ENCODE measurements at regions not wholly inside any gene's neighbourhood (a gene's known extent, or its start where the extent isn't known, plus 50 kb on each side); places are given as distances from the start of the nearest gene placed in this dataset.

- Histone ChIP-seq H3K18ac (ENCODE audit: low read length) (no peak overlapping the region), H3K9ac (ENCODE audit: low read length) (no peak overlapping the region), H2BK120ac (ENCODE audit: low read depth, low read length) (no peak overlapping the region), H3K79me1 (ENCODE audit: low read length) (no peaks in the 10 kb centered on the region), H3K36me3 (ENCODE audit: control insufficient read depth, insufficient read depth, low read length) (no peaks in the 10 kb centered on the region), H3K23ac (ENCODE audit: low read length) (no peak overlapping the region), H3K4me3 (ENCODE audit: low read length) (no peak overlapping the region), H3K4me2 (ENCODE audit: low read length) (no peak overlapping the region), H3K4me1 (ENCODE audit: control insufficient read depth, low read depth, low read length) (peaks cover 4% of the 10 kb centered on the region), H3K27me3 (ENCODE audit: insufficient read depth, low read length, poor library complexity) (no peaks in the 10 kb centered on the region), H3K79me2 (ENCODE audit: control insufficient read depth, insufficient read depth, low read length) (no peaks in the 10 kb centered on the region), H3K56ac (ENCODE audit: low read length) (peak overlapping the region; percentile 68), H2AK5ac (ENCODE audit: low read length) (peak overlapping the region; percentile 97), H2BK15ac (replicated peaks; ENCODE audit: low read depth) (no peak overlapping the region), H3K4ac (ENCODE audit: low read depth, low read length) (peak overlapping the region; percentile 78), H2BK5ac (ENCODE audit: low read length) (peak overlapping the region; percentile 79), H4K8ac (ENCODE audit: low read depth, low read length) (no peak overlapping the region), H4K5ac (ENCODE audit: low read length) (no peak overlapping the region), H3K27ac (ENCODE audit: low read depth, low read length) (no peak overlapping the region)
- DNase-seq = peak; percentile 38
- no CpG with 5 or more reads among the region's 9 CpGs for WGBS (ENCODE audit: extremely low coverage, insufficient coverage, low lambda C conversion rate)
Measured at GRCh38 chr2:62410015-62410453, 96.0 kb downstream of the TMEM17 start.

- no peaks in the 10 kb centered on the region for H3K36me3 ChIP-seq (ENCODE audit: control insufficient read depth, insufficient read depth, low read length)
- H3K79me1 ChIP-seq (ENCODE audit: low read length) = no peaks in the 10 kb centered on the region
- H3K4me2 ChIP-seq (ENCODE audit: low read length) = no peak overlapping the region
- H4K8ac ChIP-seq (ENCODE audit: low read depth, low read length) = no peak overlapping the region
- no peak for DNase-seq
- H2BK15ac ChIP-seq (replicated peaks; ENCODE audit: low read depth) = no peak overlapping the region
- H4K5ac ChIP-seq (ENCODE audit: low read length) = no peak overlapping the region
- no peak overlapping the region for H2BK120ac ChIP-seq (ENCODE audit: low read depth, low read length)
- H3K9ac ChIP-seq (ENCODE audit: low read length) = no peak overlapping the region
- no CpG with 5 or more reads among the region's 2 CpGs for WGBS (ENCODE audit: extremely low coverage, insufficient coverage, low lambda C conversion rate)
- H3K4ac ChIP-seq (ENCODE audit: low read depth, low read length) = peak overlapping the region; percentile 78
- H3K27me3 ChIP-seq (ENCODE audit: insufficient read depth, low read length, poor library complexity) = no peaks in the 10 kb centered on the region
- H3K79me2 ChIP-seq (ENCODE audit: control insufficient read depth, insufficient read depth, low read length) = no peaks in the 10 kb centered on the region
- peak overlapping the region; percentile 97 for H2AK5ac ChIP-seq (ENCODE audit: low read length)
- H3K23ac ChIP-seq (ENCODE audit: low read length) = no peak overlapping the region
- H3K18ac ChIP-seq (ENCODE audit: low read length) = peak overlapping the region; percentile 6
- peak overlapping the region; percentile 68 for H3K56ac ChIP-seq (ENCODE audit: low read length)
- H3K27ac ChIP-seq (ENCODE audit: low read depth, low read length) = no peak overlapping the region
- peak overlapping the region; percentile 79 for H2BK5ac ChIP-seq (ENCODE audit: low read length)
- H3K4me3 ChIP-seq (ENCODE audit: low read length) = no peak overlapping the region
- peaks cover 4% of the 10 kb centered on the region for H3K4me1 ChIP-seq (ENCODE audit: control insufficient read depth, low read depth, low read length)
Measured at GRCh38 chr2:62409442-62409841, 96.6 kb downstream of the TMEM17 start.

GRCh38 chr2:62408241-62408677 lies 97.7 kb downstream of the TMEM17 start:
- Histone ChIP-seq H4K8ac (ENCODE audit: low read depth, low read length) (no peak overlapping the region), H4K5ac (ENCODE audit: low read length) (no peak overlapping the region), H3K79me1 (ENCODE audit: low read length) (no peaks in the 10 kb centered on the region), H3K4me1 (ENCODE audit: control insufficient read depth, low read depth, low read length) (peaks cover 4% of the 10 kb centered on the region), H3K4me2 (ENCODE audit: low read length) (no peak overlapping the region), H3K9ac (ENCODE audit: low read length) (no peak overlapping the region), H3K27ac (ENCODE audit: low read depth, low read length) (no peak overlapping the region), H3K27me3 (ENCODE audit: insufficient read depth, low read length, poor library complexity) (no peaks in the 10 kb centered on the region), H3K4me3 (ENCODE audit: low read length) (no peak overlapping the region), H2AK5ac (ENCODE audit: low read length) (no peak overlapping the region), H2BK120ac (ENCODE audit: low read depth, low read length) (no peak overlapping the region), H3K23ac (ENCODE audit: low read length) (no peak overlapping the region), H3K18ac (ENCODE audit: low read length) (no peak overlapping the region), H3K36me3 (ENCODE audit: control insufficient read depth, insufficient read depth, low read length) (no peaks in the 10 kb centered on the region), H3K56ac (ENCODE audit: low read length) (no peak overlapping the region), H3K79me2 (ENCODE audit: control insufficient read depth, insufficient read depth, low read length) (no peaks in the 10 kb centered on the region), H2BK15ac (replicated peaks; ENCODE audit: low read depth) (no peak overlapping the region), H3K4ac (ENCODE audit: low read depth, low read length) (no peak overlapping the region), H2BK5ac (ENCODE audit: low read length) (no peak overlapping the region)
- no CpG with 5 or more reads among the region's 10 CpGs for WGBS (ENCODE audit: extremely low coverage, insufficient coverage, low lambda C conversion rate)
- DNase-seq = no peak

GRCh38 chr2:62407838-62408237 lies 98.2 kb downstream of the TMEM17 start:
- Histone ChIP-seq H3K4ac (ENCODE audit: low read depth, low read length) (no peak overlapping the region), H2BK5ac (ENCODE audit: low read length) (no peak overlapping the region), H3K4me3 (ENCODE audit: low read length) (no peak overlapping the region), H3K23ac (ENCODE audit: low read length) (no peak overlapping the region), H3K4me2 (ENCODE audit: low read length) (no peak overlapping the region), H2BK15ac (replicated peaks; ENCODE audit: low read depth) (no peak overlapping the region), H3K9ac (ENCODE audit: low read length) (no peak overlapping the region), H2AK5ac (ENCODE audit: low read length) (no peak overlapping the region), H2BK120ac (ENCODE audit: low read depth, low read length) (no peak overlapping the region), H3K79me2 (ENCODE audit: control insufficient read depth, insufficient read depth, low read length) (no peaks in the 10 kb centered on the region), H3K18ac (ENCODE audit: low read length) (peak overlapping the region; percentile 28), H4K8ac (ENCODE audit: low read depth, low read length) (no peak overlapping the region), H3K36me3 (ENCODE audit: control insufficient read depth, insufficient read depth, low read length) (no peaks in the 10 kb centered on the region), H3K27me3 (ENCODE audit: insufficient read depth, low read length, poor library complexity) (no peaks in the 10 kb centered on the region), H3K56ac (ENCODE audit: low read length) (no peak overlapping the region), H3K79me1 (ENCODE audit: low read length) (no peaks in the 10 kb centered on the region), H3K4me1 (ENCODE audit: control insufficient read depth, low read depth, low read length) (peaks cover 4% of the 10 kb centered on the region), H3K27ac (ENCODE audit: low read depth, low read length) (no peak overlapping the region), H4K5ac (ENCODE audit: low read length) (no peak overlapping the region)
- peak; percentile 22 for DNase-seq
- WGBS (ENCODE audit: extremely low coverage, insufficient coverage, low lambda C conversion rate) = no CpG with 5 or more reads among the region's 6 CpGs

- no peak for DNase-seq
- H3K4me3 ChIP-seq (ENCODE audit: low read length) = no peak overlapping the region
Measured at GRCh38 chr2:62407401-62407800, 98.6 kb downstream of the TMEM17 start.

GRCh38 chr2:62406573-62407043 lies 99.4 kb downstream of the TMEM17 start:
- no peak overlapping the region for H3K4ac ChIP-seq (ENCODE audit: low read depth, low read length)
- no peak overlapping the region for H3K4me2 ChIP-seq (ENCODE audit: low read length)
- peaks cover 4% of the 10 kb centered on the region for H3K4me1 ChIP-seq (ENCODE audit: control insufficient read depth, low read depth, low read length)
- WGBS (ENCODE audit: extremely low coverage, insufficient coverage, low lambda C conversion rate) = no CpG with 5 or more reads among the region's 3 CpGs
- no peaks in the 10 kb centered on the region for H3K79me1 ChIP-seq (ENCODE audit: low read length)
- H2BK120ac ChIP-seq (ENCODE audit: low read depth, low read length) = no peak overlapping the region
- no peak overlapping the region for H3K27ac ChIP-seq (ENCODE audit: low read depth, low read length)
- H2AK5ac ChIP-seq (ENCODE audit: low read length) = no peak overlapping the region
- H3K56ac ChIP-seq (ENCODE audit: low read length) = no peak overlapping the region
- H3K18ac ChIP-seq (ENCODE audit: low read length) = no peak overlapping the region
- no peak overlapping the region for H4K5ac ChIP-seq (ENCODE audit: low read length)
- H2BK5ac ChIP-seq (ENCODE audit: low read length) = no peak overlapping the region
- no peaks in the 10 kb centered on the region for H3K36me3 ChIP-seq (ENCODE audit: control insufficient read depth, insufficient read depth, low read length)
- DNase-seq = no peak
- H3K9ac ChIP-seq (ENCODE audit: low read length) = no peak overlapping the region
- no peaks in the 10 kb centered on the region for H3K79me2 ChIP-seq (ENCODE audit: control insufficient read depth, insufficient read depth, low read length)
- no peak overlapping the region for H4K8ac ChIP-seq (ENCODE audit: low read depth, low read length)
- H3K4me3 ChIP-seq (ENCODE audit: low read length) = no peak overlapping the region
- H3K23ac ChIP-seq (ENCODE audit: low read length) = no peak overlapping the region
- no peaks in the 10 kb centered on the region for H3K27me3 ChIP-seq (ENCODE audit: insufficient read depth, low read length, poor library complexity)
- H2BK15ac ChIP-seq (replicated peaks; ENCODE audit: low read depth) = no peak overlapping the region

More at GRCh38 chr2:62407401-62407800, 98.6 kb downstream of the TMEM17 start:
- no peak overlapping the region for H4K5ac ChIP-seq (ENCODE audit: low read length)
- H2BK120ac ChIP-seq (ENCODE audit: low read depth, low read length) = no peak overlapping the region
- H3K79me2 ChIP-seq (ENCODE audit: control insufficient read depth, insufficient read depth, low read length) = no peaks in the 10 kb centered on the region
- H3K36me3 ChIP-seq (ENCODE audit: control insufficient read depth, insufficient read depth, low read length) = no peaks in the 10 kb centered on the region
- H3K18ac ChIP-seq (ENCODE audit: low read length) = peak overlapping the region; percentile 16
- H2BK15ac ChIP-seq (replicated peaks; ENCODE audit: low read depth) = no peak overlapping the region
- no peak overlapping the region for H3K4me2 ChIP-seq (ENCODE audit: low read length)
- no peak overlapping the region for H3K23ac ChIP-seq (ENCODE audit: low read length)
- H3K27me3 ChIP-seq (ENCODE audit: insufficient read depth, low read length, poor library complexity) = no peaks in the 10 kb centered on the region
- H2AK5ac ChIP-seq (ENCODE audit: low read length) = peak overlapping the region; percentile 86
- H3K56ac ChIP-seq (ENCODE audit: low read length) = peak overlapping the region; percentile 30
- no peak overlapping the region for H2BK5ac ChIP-seq (ENCODE audit: low read length)
- H3K27ac ChIP-seq (ENCODE audit: low read depth, low read length) = no peak overlapping the region
- no peak overlapping the region for H4K8ac ChIP-seq (ENCODE audit: low read depth, low read length)
- H3K9ac ChIP-seq (ENCODE audit: low read length) = no peak overlapping the region
- no CpG with 5 or more reads among the region's 7 CpGs for WGBS (ENCODE audit: extremely low coverage, insufficient coverage, low lambda C conversion rate)
- no peaks in the 10 kb centered on the region for H3K79me1 ChIP-seq (ENCODE audit: low read length)
- H3K4me1 ChIP-seq (ENCODE audit: control insufficient read depth, low read depth, low read length) = peaks cover 4% of the 10 kb centered on the region
- H3K4ac ChIP-seq (ENCODE audit: low read depth, low read length) = no peak overlapping the region
